ENCODE measurements at regions not wholly inside any gene's neighbourhood (a gene's known extent, or its start where the extent isn't known, plus 50 kb on each side); places are given as distances from the start of the nearest gene placed in this dataset.

GRCh38 chr3:160170409-160171370 is 54.5 kb upstream of the C3orf80 start:
- DNase-seq (ENCODE audit: low read depth): no peak
- no peaks in the 10 kb centered on the region for H3K36me3 ChIP-seq (ENCODE audit: control insufficient read depth, insufficient read depth, low read length, severe bottlenecking)
- H3K27me3 ChIP-seq (replicated peaks; ENCODE audit: control insufficient read depth, insufficient read depth, low read length): no peaks in the 10 kb centered on the region
- H3K4me3 ChIP-seq (ENCODE audit: low read length): no peak overlapping the region
- H3K9me3 ChIP-seq (ENCODE audit: control insufficient read depth, low read length): no peaks in the 10 kb centered on the region
- no peak overlapping the region for H3K9ac ChIP-seq (ENCODE audit: low read length)
- peaks cover 9% of the 10 kb centered on the region for H3K4me1 ChIP-seq (ENCODE audit: control insufficient read depth, insufficient read depth, low read length)

- no peak for DNase-seq (ENCODE audit: low read depth)
These were observed 53.4 kb upstream of the C3orf80 start for GRCh38 chr3:160171813-160172212.

GRCh38 chr3:160174621-160175020 is 50.6 kb upstream of the C3orf80 start:
- Histone ChIP-seq H3K4me1 (ENCODE audit: control insufficient read depth, insufficient read depth, low read length) (no peaks in the 10 kb centered on the region), H3K27me3 (replicated peaks; ENCODE audit: control insufficient read depth, insufficient read depth, low read length) (no peaks in the 10 kb centered on the region), H3K9me3 (ENCODE audit: control insufficient read depth, low read length) (no peaks in the 10 kb centered on the region), H3K36me3 (ENCODE audit: control insufficient read depth, insufficient read depth, low read length, severe bottlenecking) (no peaks in the 10 kb centered on the region), H3K9ac (ENCODE audit: low read length) (no peak overlapping the region), H3K4me3 (ENCODE audit: low read length) (no peak overlapping the region)
- no peak for DNase-seq (ENCODE audit: low read depth)

More at GRCh38 chr3:160171813-160172212, 53.4 kb upstream of the C3orf80 start:
- no peaks in the 10 kb centered on the region for H3K27me3 ChIP-seq (replicated peaks; ENCODE audit: control insufficient read depth, insufficient read depth, low read length)
- peaks cover 9% of the 10 kb centered on the region for H3K4me1 ChIP-seq (ENCODE audit: control insufficient read depth, insufficient read depth, low read length)
- no peaks in the 10 kb centered on the region for H3K36me3 ChIP-seq (ENCODE audit: control insufficient read depth, insufficient read depth, low read length, severe bottlenecking)
- H3K9me3 ChIP-seq (ENCODE audit: control insufficient read depth, low read length): no peaks in the 10 kb centered on the region
- no peak overlapping the region for H3K9ac ChIP-seq (ENCODE audit: low read length)
- H3K4me3 ChIP-seq (ENCODE audit: low read length): no peak overlapping the region

Measured in adipocyte (in vitro differentiated cells).